ENCODE measurements at regions not wholly inside any gene's neighbourhood (a gene's known extent, or its start where the extent isn't known, plus 50 kb on each side); places are given as distances from the start of the nearest gene placed in this dataset.

DNA sequence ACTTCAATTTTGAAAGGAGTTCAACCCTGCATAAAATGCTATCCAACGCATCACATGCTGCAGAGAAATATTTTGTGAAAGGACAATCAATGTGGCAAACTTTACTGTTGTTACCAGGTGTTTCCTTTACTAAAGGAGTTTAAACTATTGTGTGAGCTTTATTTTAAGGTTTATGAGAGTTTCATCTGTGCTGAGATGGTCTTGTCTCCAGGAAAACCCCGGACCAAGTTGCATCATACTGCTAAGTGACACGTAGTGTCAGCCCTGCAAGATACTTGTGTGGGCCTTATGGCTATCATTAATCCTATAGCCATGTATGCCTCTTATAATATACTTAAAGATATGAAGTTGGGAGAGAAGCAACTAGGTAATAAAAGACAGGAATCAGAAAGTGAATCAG, 94.5 kb upstream of the EPHA6 start:
- peak overlapping the region; percentile 88 for H3K27ac ChIP-seq (ENCODE audit: low read length)
- DNase-seq: peak; percentile 91
- no peaks in the 10 kb centered on the region for H3K79me2 ChIP-seq (ENCODE audit: low read length)
- TF ChIP-seq EZH2phosphoT487 (IDR thresholded peaks at IDR 0.05; ENCODE audit: low read length) (no peak), EZH2 (optimal IDR thresholded peaks at IDR 0.05; ENCODE audit: low read depth, low read length) (no peak)
- TF ChIP-seq, protein P1, sequence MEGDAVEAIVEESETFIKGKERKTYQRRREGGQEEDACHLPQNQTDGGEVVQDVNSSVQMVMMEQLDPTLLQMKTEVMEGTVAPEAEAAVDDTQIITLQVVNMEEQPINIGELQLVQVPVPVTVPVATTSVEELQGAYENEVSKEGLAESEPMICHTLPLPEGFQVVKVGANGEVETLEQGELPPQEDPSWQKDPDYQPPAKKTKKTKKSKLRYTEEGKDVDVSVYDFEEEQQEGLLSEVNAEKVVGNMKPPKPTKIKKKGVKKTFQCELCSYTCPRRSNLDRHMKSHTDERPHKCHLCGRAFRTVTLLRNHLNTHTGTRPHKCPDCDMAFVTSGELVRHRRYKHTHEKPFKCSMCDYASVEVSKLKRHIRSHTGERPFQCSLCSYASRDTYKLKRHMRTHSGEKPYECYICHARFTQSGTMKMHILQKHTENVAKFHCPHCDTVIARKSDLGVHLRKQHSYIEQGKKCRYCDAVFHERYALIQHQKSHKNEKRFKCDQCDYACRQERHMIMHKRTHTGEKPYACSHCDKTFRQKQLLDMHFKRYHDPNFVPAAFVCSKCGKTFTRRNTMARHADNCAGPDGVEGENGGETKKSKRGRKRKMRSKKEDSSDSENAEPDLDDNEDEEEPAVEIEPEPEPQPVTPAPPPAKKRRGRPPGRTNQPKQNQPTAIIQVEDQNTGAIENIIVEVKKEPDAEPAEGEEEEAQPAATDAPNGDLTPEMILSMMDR (IDR thresholded peaks at IDR 0.05; ENCODE audit: low read length): no peak
- H3K9ac ChIP-seq (ENCODE audit: low read length): peak overlapping the region; percentile 59
- H2AFZ ChIP-seq (ENCODE audit: low read length): peak overlapping the region; percentile 56
- no peaks in the 10 kb centered on the region for H3K27me3 ChIP-seq (replicated peaks; ENCODE audit: insufficient read depth, low read length)
- H3K4me3 ChIP-seq (ENCODE audit: low read length): no peak overlapping the region
- H3K9me3 ChIP-seq (replicated peaks; ENCODE audit: insufficient read depth, low read length): no peaks in the 10 kb centered on the region
- peak overlapping the region; percentile 61 for H3K4me2 ChIP-seq (ENCODE audit: low read depth, low read length)
- no peaks in the 10 kb centered on the region for H4K20me1 ChIP-seq (ENCODE audit: insufficient read depth, low read length)
- H3K36me3 ChIP-seq (replicated peaks; ENCODE audit: insufficient read depth, low read length): no peaks in the 10 kb centered on the region
- H3K4me1 ChIP-seq (ENCODE audit: low read length): peaks cover 65% of the 10 kb centered on the region
- no peaks in the 10 kb centered on the region for H3K9me2 ChIP-seq (replicated peaks; ENCODE audit: insufficient read depth, low read length)
- peaks cover 26% of the 10 kb centered on the region for H3F3A ChIP-seq (ENCODE audit: insufficient read depth, low read length)

DNA sequence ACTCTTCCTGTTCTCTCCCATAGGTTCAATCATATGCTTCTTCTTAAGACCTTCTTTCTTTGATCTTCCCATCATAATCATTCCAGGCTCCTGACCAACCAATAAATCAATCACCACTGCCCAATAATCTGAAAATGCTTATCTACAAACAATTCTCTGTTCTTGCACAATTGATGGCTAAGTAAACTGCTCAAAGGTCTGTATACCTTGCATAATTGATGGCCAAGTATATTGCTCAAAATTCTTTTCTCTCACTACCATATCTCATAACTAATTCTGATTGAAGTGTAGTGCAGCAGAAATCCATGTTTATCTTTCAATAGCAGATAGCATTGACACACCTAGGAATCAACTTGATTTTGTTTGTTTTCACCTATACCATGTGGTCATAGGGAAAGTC, 83.4 kb upstream of the EPHA6 start:
- no peaks in the 10 kb centered on the region for H4K20me1 ChIP-seq (ENCODE audit: insufficient read depth, low read length)
- no peaks in the 10 kb centered on the region for H3K9me2 ChIP-seq (replicated peaks; ENCODE audit: insufficient read depth, low read length)
- no peak for DNase-seq
- H3K27ac ChIP-seq (ENCODE audit: low read length): no peak overlapping the region
- H3F3A ChIP-seq (ENCODE audit: insufficient read depth, low read length): no peaks in the 10 kb centered on the region
- no peaks in the 10 kb centered on the region for H3K36me3 ChIP-seq (replicated peaks; ENCODE audit: insufficient read depth, low read length)
- H3K9ac ChIP-seq (ENCODE audit: low read length): no peak overlapping the region
- H2AFZ ChIP-seq (ENCODE audit: low read length): no peak overlapping the region
- H3K4me2 ChIP-seq (ENCODE audit: low read depth, low read length): no peak overlapping the region
- H3K27me3 ChIP-seq (replicated peaks; ENCODE audit: insufficient read depth, low read length): no peaks in the 10 kb centered on the region
- H3K9me3 ChIP-seq (replicated peaks; ENCODE audit: insufficient read depth, low read length): no peaks in the 10 kb centered on the region
- H3K4me3 ChIP-seq (ENCODE audit: low read length): no peak overlapping the region
- 0 out of 2 replicates have a peak, but pooled peaks cover 3% of the 10 kb centered on the region for H3K4me1 ChIP-seq (ENCODE audit: low read length)
- TF ChIP-seq EZH2phosphoT487 (IDR thresholded peaks at IDR 0.05; ENCODE audit: low read length) (no peak), EZH2 (optimal IDR thresholded peaks at IDR 0.05; ENCODE audit: low read depth, low read length) (no peak)
- TF ChIP-seq, protein P1 (IDR thresholded peaks at IDR 0.05; ENCODE audit: low read length): no peak
- no peaks in the 10 kb centered on the region for H3K79me2 ChIP-seq (ENCODE audit: low read length)

DNA sequence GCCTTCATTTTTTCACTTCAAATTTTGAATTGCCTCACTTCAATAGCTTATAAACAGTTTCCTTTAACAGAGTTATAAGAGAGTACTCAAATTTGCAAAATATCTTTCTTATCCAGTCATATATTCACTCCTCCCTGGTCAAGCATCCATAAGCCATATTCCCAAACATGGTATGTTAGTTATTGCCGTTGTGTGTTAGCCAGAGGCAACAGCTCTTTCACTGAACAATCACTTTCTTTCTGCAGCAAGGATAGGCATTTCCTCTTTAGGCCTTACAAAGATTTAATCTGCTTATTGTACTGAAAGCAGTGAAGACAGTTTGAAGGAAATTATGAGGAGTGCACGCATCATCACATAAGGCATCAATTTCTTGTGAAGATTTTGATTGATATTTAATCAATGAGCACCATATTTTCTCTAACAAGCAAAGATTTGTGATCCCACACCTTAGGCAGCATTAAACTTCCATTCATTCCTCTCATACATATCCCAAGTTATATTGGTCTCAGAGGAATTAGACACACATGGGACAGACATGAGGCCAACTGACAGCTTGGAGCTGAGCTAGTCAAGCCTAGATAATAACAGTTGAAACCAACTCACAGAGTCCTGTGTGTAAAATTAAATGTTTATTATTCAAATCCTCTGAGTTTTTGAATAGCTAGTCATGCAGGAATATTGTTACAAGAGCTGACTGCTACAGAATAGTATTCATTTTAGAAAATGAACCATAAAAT, 80.0 kb upstream of the EPHA6 start:
- no peak for DNase-seq
- Histone ChIP-seq H3F3A (ENCODE audit: insufficient read depth, low read length) (no peaks in the 10 kb centered on the region), H3K9ac (ENCODE audit: low read length) (no peak overlapping the region), H3K4me2 (ENCODE audit: low read depth, low read length) (no peak overlapping the region), H3K4me3 (ENCODE audit: low read length) (no peak overlapping the region), H3K4me1 (ENCODE audit: low read length) (0 out of 2 replicates have a peak, but pooled peaks cover 3% of the 10 kb centered on the region), H4K20me1 (ENCODE audit: insufficient read depth, low read length) (no peaks in the 10 kb centered on the region), H3K9me2 (replicated peaks; ENCODE audit: insufficient read depth, low read length) (no peaks in the 10 kb centered on the region), H3K27me3 (replicated peaks; ENCODE audit: insufficient read depth, low read length) (no peaks in the 10 kb centered on the region), H3K27ac (ENCODE audit: low read length) (no peak overlapping the region), H2AFZ (ENCODE audit: low read length) (no peak overlapping the region), H3K36me3 (replicated peaks; ENCODE audit: insufficient read depth, low read length) (no peaks in the 10 kb centered on the region), H3K9me3 (replicated peaks; ENCODE audit: insufficient read depth, low read length) (no peaks in the 10 kb centered on the region), H3K79me2 (ENCODE audit: low read length) (no peaks in the 10 kb centered on the region)
- TF ChIP-seq, protein P1 (IDR thresholded peaks at IDR 0.05; ENCODE audit: low read length): no peak
- TF ChIP-seq EZH2 (optimal IDR thresholded peaks at IDR 0.05; ENCODE audit: low read depth, low read length) (no peak), EZH2phosphoT487 (IDR thresholded peaks at IDR 0.05; ENCODE audit: low read length) (no peak)

Data from MM.1S (cell line).